TTC549 (cell line): ENCODE measurements at regions not wholly inside any gene's neighbourhood (a gene's known extent, or its start where the extent isn't known, plus 50 kb on each side); places are given as distances from the start of the nearest gene placed in this dataset.

Source experiments
- FAIRE-seq: peaks from 2 replicates; lab custom pipeline; 2012; peaks lifted over from hg19 to GRCh38; lab: Jason Lieb, UNC

- FAIRE-seq: no peak
Observed at GRCh38 chr10:3016016-3016415, 51.3 kb upstream of the PFKP start.

DNA sequence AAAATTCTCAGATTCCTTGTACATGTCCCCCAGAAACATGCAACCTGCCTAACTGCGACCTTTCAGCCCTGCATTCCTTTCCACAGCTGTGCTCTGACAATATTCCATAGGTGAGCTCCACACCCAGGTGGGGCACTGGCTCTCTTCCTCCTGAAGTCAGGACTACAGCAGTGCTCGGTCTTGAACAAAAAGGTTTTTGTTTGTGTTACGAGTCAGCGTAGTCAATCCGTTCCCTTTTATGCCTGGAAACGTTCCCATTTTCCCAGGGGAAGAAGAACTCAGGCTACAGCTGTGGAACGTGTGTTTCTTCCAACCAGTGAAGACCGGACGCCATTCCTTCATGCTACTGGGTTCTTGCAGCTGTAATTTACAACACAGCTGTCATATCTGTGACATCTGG lies 52.4 kb upstream of the PFKP start:
- no peak for FAIRE-seq

DNA sequence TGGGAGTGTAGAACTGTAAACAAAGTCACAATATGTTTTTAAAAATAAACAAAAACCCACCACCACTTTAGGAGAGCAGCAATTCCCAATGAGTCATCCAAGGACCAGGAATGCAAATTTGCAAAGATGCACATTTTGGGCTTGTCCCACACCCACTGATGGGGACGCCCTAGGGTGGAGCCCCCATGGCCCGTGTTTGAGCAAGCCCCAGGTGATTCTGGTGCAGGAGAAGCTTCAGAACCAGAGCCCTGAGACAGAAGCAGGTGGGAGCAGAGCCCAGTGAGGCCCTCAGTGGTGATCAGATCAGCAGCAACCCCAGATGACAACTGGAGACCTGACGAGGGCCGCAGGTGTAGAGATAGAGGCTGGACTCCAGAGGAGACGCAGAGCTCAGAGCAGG lies 55.1 kb upstream of the PFKP start:
- no peak for FAIRE-seq

GRCh38 chr10:3010816-3011460 lies 56.4 kb upstream of the PFKP start:
- FAIRE-seq: no peak

DNA sequence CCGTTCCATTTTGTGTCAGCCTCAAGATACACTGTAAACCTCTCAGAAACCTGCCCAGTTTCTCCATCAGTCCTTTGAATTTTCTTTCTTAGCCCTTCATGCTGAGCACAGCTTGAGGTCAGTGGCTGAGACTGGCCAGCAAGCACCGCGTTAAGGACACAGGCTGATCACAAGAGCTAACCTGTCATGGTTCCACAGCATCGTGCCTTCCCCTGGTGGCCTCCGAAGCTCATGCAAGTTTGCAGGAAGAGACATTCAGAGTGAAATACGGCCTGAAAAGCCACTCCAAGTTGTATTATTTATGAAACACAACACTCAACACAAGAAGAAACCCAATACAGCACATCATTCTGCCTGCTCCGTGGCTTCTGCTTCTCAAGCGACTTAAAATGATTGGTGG lies 57.0 kb upstream of the PFKP start:
- no peak for FAIRE-seq

- no peak for FAIRE-seq
Observed at GRCh38 chr10:3009341-3009740, 58.0 kb upstream of the PFKP start.

GRCh38 chr10:3008518-3009195 lies 58.7 kb upstream of the PFKP start:
- FAIRE-seq: no peak

GRCh38 chr10:3006607-3007006 lies 60.7 kb upstream of the PFKP start:
- FAIRE-seq: no peak

DNA sequence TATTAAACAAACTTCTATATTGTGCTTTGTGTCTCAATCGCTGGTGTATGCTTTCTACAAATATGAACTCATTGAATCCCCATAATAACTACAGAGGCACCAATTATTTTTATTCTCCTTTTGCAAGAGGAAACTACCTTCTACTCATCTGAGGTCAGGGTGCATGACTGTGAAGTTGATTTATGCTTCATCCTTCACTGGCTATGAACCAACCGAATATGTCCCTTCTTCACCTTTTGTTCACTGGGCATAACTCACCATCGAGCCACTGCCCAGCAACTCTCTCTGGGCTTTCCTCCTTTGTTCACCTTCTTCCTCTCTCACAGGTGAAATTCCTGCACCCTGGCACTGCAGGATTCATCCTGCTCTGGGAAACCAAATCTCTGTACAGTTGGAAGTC lies 61.3 kb upstream of the PFKP start:
- no peak for FAIRE-seq

DNA sequence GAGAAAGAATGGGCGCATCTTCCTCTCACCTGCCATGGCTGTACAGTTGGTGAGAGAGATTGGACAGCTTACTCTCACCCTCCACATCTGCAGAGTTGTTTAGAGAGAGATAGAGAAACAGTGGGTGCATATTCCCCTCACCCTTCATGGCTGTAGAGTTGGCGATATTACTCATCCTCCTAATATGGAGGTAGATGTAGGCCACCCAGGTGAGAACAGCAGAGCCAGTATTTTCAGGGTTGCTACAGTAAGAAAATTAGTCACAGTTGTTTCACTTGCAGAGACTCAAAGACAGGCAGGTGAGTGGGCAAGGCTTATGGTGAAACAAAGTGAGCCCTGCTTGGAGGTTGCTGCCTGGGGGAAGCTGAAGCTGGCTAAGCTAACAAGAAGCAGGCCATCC lies 65.0 kb upstream of the PFKP start:
- no peak for FAIRE-seq

GRCh38 chr10:3000048-3000447 lies 67.3 kb upstream of the PFKP start:
- no peak for FAIRE-seq

GRCh38 chr10:2994221-2994961 lies 73.0 kb upstream of the PFKP start:
- no peak for FAIRE-seq

DNA sequence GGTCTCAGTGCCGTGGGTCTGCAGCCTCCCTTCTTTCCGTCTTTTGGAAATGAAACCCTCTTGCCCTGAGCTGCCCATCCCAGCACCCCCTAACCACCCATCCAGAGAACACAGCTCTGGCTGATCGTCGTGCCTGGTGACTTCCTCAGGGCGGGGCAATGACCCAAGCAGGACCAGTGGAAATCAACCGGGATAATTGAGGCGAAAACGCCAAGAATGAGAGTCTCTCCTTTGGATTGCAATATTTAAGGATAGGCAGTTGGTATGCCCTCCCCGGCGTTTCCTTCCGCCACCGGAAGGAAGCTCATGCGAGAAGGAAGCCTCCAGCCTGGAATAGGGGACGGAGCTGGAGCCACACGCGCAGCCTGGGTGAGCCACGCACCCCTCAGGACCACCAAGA lies 73.7 kb upstream of the PFKP start:
- no peak for FAIRE-seq

GRCh38 chr10:2992401-2993198 lies 74.7 kb upstream of the PFKP start:
- no peak for FAIRE-seq

DNA sequence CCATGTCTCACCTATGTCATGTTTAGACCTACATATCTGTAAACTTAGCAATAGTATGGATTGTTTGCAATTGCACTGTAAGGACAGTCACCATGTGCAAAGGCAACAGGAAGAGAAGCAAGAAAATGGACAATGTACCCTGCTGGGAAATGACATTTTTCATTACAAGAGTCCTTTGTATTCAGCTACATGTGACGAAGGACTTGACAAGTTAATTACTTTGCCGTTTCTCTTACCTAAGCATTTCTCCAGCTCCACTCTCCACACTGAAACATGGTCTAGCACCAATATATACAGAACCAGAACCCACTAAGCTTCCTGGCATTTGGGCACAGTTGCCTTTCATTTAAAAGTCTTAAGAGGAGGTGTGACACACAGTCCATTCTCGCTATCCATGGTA lies 76.6 kb upstream of the PFKP start:
- FAIRE-seq: no peak

DNA sequence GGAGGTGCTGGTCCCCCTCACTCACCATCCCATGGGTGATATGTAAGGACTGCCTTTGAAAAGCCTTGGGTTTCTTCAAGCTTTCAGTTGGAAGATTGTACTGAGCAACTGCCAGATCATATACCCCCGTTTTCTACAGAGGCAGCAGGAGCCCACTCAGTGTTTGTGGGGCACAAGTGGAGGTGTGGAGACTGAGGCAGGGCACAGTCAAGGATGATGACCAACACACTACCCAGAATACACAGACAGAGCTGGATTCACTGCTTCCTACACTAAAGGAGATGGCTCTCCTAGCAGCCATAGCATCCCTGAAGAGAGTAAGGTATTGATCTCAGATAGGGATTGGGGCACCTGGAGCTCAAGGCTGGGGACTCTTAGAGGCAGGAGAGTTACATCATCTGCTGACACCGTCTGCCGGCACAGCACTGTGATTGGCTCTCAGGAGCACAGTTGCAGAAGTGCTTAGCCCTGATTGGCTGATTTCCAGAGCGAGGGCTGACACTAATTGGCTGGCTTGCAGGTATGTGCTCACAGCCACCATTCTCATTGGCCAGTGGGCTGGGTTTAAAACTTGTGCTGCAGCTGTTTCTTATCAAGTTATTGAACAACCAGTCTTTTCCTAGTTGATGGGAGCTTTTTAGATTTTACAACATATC lies 77.9 kb upstream of the PFKP start:
- FAIRE-seq: no peak

GRCh38 chr10:2987185-2987768 lies 80.1 kb upstream of the PFKP start:
- no peak for FAIRE-seq

DNA sequence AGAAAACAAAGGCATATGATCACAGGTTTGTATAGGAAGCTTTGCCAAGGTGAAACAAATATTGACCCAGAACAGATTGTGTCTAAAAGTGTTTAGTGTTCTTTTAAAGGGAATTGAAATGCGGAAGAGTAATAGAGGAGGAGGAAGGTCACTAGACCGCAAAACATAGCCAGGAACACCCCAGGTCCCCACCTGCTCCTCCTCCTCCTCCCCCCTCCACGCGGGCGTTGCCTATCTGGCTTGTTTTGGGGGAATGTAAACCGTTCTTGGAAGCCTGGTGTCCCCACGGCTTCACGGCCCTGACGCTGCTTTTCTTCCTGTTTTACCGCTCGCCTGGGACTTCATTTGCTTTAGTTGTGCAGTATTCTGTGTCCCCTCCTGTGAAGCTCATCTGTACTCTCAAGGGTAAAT lies 81.0 kb upstream of the PFKP start:
- no peak for FAIRE-seq

DNA sequence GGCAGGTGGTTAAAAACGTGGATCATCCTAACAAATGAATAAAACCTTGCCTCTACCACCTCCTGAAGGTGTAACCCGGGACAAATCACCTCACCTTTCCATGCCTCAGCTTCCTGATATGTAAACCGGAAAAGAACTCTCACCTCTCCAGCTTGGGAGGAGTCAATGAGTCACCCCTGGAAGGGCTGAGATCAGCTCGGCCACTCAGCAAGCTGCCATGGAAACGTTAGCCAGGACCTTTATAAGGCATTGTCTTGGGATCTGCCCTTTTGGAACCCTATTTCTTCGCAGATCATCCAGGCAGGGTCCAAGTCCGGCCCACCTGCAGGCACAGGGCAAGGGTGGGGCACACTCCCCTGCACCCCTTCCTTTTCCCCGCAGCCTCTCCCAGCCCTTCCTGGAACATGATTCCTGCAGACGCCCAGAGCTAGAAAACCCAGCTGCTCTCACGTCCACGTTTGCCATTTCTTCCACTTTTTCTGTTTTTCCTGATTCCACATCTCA lies 81.6 kb upstream of the PFKP start:
- FAIRE-seq: no peak

GRCh38 chr10:2984682-2985081 lies 82.7 kb upstream of the PFKP start:
- FAIRE-seq: no peak

GRCh38 chr10:2982146-2982545 lies 85.2 kb upstream of the PFKP start:
- no peak for FAIRE-seq

GRCh38 chr10:2981361-2981801 lies 86.0 kb upstream of the PFKP start:
- no peak for FAIRE-seq
